ENCODE measurements at regions not wholly inside any gene's neighbourhood (a gene's known extent, or its start where the extent isn't known, plus 50 kb on each side); places are given as distances from the start of the nearest gene placed in this dataset.

- Histone ChIP-seq H3K9me3 (ENCODE audit: control insufficient read depth, insufficient read depth, low read depth, low read length) (no peaks in the 10 kb centered on the region), H3K4me3 (ENCODE audit: low read depth in 2 of 2, low read length in 2 of 2) (no peak overlapping the region), H3K27me3 (ENCODE audit: control insufficient read depth, insufficient read depth, low read length) (no peaks in the 10 kb centered on the region), H3K27ac (ENCODE audit: low read length) (no peak overlapping the region), H3K36me3 (ENCODE audit: control insufficient read depth, insufficient read depth, low read length) (no peaks in the 10 kb centered on the region), H3K4me1 (ENCODE audit: control insufficient read depth, insufficient read depth, low read length) (no peaks in the 10 kb centered on the region)
- ATAC-seq (no peak), DNase-seq (ENCODE audit: low read depth, low spot score) (no peak)
- intact Hi-C loops (cut with micrococcal nuclease; ENCODE audit: unreplicated experiment) (no loop called here), in situ Hi-C loops (cut with HindIII; ENCODE audit: low pct_unique_long_range_greater_than_20kb, low sequenced_read_pairs) (no loop called here)
- ChIA-PET POLR2A (no interaction called here), CTCF (no interaction called here)
- BruUV-seq (replicated peaks), result no TSS peak
- TF ChIP-seq REST (IDR thresholded peaks at IDR 0.05; ENCODE audit: insufficient read depth in 1 of 2, low read depth in 2 of 2, low read length in 1 of 2), result no peak
- no peak for TF ChIP-seq SIN3A (IDR thresholded peaks at IDR 0.05; ENCODE audit: borderline replicate concordance, insufficient read depth, low read depth, low read length)
- TF ChIP-seq CTCF (IDR thresholded peaks at IDR 0.05), result no peak
- no peak for TF ChIP-seq POLR2AphosphoS5 (IDR thresholded peaks at IDR 0.05; ENCODE audit: low read depth, low read length)
- no peak for TF ChIP-seq TCF7L2 (IDR thresholded peaks at IDR 0.05; ENCODE audit: low read depth, low read length)
Observed at GRCh38 chr2:76642129-76642528, 880.0 kb downstream of the LRRTM4 start.

GRCh38 chr2:76641506-76641905 lies 880.7 kb downstream of the LRRTM4 start:
- ChIA-PET POLR2A (no interaction called here), CTCF (no interaction called here)
- ATAC-seq (no peak), DNase-seq (ENCODE audit: low read depth, low spot score) (no peak)
- in situ Hi-C loops (cut with HindIII; ENCODE audit: low pct_unique_long_range_greater_than_20kb, low sequenced_read_pairs) (no loop called here), intact Hi-C loops (cut with micrococcal nuclease; ENCODE audit: unreplicated experiment) (no loop called here)
- Histone ChIP-seq H3K9me3 (ENCODE audit: control insufficient read depth, insufficient read depth, low read depth, low read length) (no peaks in the 10 kb centered on the region), H3K4me1 (ENCODE audit: control insufficient read depth, insufficient read depth, low read length) (no peaks in the 10 kb centered on the region), H3K27me3 (ENCODE audit: control insufficient read depth, insufficient read depth, low read length) (no peaks in the 10 kb centered on the region), H3K36me3 (ENCODE audit: control insufficient read depth, insufficient read depth, low read length) (no peaks in the 10 kb centered on the region), H3K4me3 (ENCODE audit: low read depth in 2 of 2, low read length in 2 of 2) (no peak overlapping the region), H3K27ac (ENCODE audit: low read length) (no peak overlapping the region)
- TF ChIP-seq REST (IDR thresholded peaks at IDR 0.05; ENCODE audit: insufficient read depth in 1 of 2, low read depth in 2 of 2, low read length in 1 of 2) (no peak), POLR2AphosphoS5 (IDR thresholded peaks at IDR 0.05; ENCODE audit: low read depth, low read length) (no peak), SIN3A (IDR thresholded peaks at IDR 0.05; ENCODE audit: borderline replicate concordance, insufficient read depth, low read depth, low read length) (no peak), CTCF (IDR thresholded peaks at IDR 0.05) (no peak), TCF7L2 (IDR thresholded peaks at IDR 0.05; ENCODE audit: low read depth, low read length) (no peak)
- BruUV-seq (replicated peaks), result no TSS peak

All from Panc1 (cell line).